Amygdala (tissue), 56 donors: ENCODE measurements at regions not wholly inside any gene's neighbourhood (a gene's known extent, or its start where the extent isn't known, plus 50 kb on each side); places are given as distances from the start of the nearest gene placed in this dataset.
"Not testable (repeated sequence)": the region's sequence is repeated elsewhere in the genome, so short reads cannot be mapped to it uniquely, and the experiment has no call there.

Experiments
- DNase-seq, 56 donors: peaks; one replicate each; lab custom pipeline; 2025; lab: John Stamatoyannopoulos, UW

DNA sequence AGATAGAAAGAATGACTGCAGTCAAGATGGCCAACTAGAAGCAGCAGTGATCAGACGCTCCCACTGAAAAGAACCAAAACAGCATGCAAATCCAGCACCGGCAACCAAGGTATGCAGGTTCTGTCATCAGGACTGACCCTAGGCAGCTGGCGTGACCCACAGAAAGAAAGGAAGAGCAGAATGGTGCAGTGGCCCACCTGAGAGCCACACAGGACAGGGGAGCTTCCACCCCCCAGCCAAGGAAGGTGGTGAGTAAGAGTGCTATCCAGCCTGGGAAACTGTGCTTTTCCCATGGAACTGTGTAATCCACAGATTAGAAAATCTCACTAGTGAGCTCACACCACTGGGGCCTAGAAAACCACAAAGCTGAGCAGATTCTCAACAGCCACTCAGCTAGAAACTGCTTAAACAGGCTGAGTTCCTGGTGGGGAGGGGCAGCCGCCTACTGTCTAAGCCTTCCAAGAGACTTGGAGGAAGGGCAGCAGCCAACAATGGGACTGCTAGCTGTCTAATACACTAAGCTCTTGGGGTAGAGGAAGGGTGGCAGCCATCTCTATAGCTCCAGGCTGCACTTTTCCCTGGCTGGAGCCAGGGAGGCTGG, 127.9 kb downstream of the EVA1A start:
- no peak for DNase-seq

- no peak for DNase-seq
These were observed 129.0 kb downstream of the EVA1A start for GRCh38 chr2:75431763-75432162.

GRCh38 chr2:75431276-75431675, 129.5 kb downstream of the EVA1A start:
- no peak for DNase-seq

- DNase-seq: not testable (repeated sequence)
These were observed 130.3 kb downstream of the EVA1A start for GRCh38 chr2:75430449-75430848.

DNA sequence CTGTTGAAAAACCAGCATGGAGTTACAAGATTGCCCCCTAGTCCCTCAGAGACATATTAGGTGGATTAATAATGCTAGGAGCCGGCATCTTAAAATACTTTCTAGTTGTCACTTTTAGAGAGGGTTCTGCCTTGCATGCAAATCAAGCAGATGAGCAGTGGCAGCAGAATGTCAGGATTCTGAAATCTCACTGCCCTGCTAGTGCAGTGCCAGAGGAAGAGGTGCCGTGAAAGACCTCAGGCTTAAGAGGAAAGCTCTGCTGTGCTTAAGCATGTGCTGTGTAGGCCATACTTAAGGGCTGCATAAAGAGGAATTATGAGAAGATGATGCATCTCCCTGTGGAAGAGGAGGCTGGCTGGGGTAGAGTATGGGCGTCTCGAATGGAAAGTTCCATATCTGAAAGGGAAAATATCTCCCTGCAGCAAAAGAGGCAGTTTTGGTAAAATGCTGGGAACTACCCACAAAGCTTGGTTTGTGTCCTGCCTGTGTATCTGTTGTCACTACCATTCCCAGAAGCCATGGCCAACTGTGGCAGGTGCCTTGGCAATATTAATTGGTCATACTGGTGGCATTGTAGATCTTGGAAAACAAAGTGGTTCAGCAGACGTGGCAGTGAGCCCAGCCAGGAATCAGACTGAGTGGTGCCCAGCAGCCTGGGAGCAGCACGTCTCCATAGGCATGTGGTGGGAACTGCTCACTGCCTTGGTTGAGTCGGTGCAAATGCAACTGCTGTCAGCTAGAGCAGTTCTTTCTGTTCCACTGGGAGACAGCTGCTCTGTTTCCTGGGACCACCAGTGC, 131.9 kb downstream of the EVA1A start:
- peak in 23 of 56 donors; percentile 1 to 53 (median 9) for DNase-seq

DNA sequence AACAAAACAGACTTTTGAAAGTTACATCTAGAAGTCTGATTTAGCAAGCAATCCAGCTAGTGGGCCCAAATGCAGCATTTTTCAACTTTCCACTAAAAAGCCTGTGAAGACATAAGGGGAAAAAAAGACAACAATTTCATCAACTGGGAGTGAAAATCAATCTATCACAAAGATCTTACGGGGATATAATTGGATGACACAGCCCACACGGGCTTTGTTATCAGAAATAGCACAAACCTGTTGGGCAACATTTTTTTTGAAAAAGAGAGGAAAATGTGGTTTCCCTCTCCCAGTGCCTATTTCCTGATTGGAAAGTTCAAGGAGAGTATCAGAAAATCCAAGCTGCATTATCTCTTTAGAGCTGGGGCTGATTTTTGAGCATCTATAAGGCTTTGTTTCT, 132.7 kb downstream of the EVA1A start:
- no peak for DNase-seq

DNA sequence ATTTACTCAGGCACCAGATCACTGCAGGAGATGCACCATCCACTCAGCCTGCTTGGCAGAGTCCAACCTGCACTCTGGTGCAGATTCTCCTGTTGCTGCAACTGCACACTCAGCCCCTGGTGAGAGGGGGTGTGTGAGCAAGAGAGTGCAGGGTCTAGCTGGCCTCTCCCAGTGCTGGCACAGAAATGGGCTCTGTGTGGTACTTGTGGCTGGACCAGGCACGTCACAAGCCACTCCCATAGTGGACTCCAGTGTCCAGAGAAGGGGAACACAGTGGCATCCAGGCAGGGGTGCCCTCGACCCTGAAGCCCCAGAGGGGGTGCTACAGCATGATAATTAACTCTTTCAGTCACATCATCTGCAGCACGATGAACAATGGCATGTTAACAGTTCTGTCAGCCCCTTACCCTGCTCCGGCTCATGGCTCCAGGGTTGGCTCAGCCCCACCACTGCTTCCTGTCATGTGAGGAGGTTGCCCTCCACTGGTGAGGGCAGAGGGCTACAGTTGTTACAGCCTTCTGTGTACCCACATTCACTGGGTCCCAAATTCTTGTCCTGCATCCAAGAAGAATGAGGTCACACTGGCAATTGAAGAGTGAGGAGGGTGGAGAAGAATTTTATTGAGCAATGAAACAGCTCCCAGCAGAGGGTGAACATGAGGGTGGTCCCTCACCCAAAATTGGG, 135.7 kb downstream of the EVA1A start:
- DNase-seq: no peak

GRCh38 chr2:75421986-75422385, 138.8 kb downstream of the EVA1A start:
- peak in 1 of 56 donors; percentile 24 for DNase-seq

- no peak for DNase-seq
These were observed 144.1 kb downstream of the EVA1A start for GRCh38 chr2:75416420-75417342.

- DNase-seq: no peak
These were observed 145.0 kb downstream of the EVA1A start for GRCh38 chr2:75415731-75416130.

DNA sequence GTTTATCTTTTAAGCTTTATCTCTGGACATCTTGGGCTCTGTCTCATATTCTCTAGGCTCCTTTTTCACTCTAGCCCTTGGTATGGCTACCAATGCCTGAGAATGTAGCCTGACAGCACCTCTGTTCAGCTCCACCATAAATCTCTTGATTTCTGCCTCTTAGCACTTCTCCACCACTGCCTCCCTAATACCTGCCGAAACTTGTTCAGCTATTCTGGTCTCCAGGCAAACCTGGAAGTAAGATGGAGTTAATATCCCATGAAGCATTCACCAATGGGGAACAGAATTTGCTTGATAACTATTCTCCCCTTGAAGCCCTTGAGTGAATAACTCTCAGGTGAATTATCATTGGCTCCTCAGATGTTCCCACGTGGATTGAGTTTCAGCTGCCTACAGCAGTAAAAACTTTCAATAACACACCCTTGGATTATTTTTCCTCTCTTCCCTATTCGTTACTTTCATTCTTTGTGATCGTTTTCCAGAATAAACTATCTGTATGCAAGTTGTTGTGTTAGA, 145.6 kb downstream of the EVA1A start:
- no peak for DNase-seq

DNA sequence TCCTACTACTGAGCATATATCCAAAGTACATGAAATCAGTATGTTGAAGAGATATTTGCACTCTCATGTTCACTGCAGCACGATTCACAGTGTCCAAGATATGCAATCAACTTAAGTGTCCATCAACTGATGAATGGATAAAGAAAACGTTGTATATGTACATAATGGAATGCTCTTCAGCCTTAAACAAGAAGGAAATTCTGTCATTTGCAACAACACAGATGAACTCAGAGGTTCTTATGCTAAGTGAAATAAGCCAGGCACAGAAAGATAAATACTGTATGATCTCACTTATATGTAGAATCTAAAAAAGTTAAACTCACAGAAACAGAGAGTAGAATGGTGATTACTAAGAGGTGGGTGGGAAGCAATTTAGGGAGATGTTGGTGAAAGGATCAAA, 149.2 kb downstream of the EVA1A start:
- no peak for DNase-seq

DNA sequence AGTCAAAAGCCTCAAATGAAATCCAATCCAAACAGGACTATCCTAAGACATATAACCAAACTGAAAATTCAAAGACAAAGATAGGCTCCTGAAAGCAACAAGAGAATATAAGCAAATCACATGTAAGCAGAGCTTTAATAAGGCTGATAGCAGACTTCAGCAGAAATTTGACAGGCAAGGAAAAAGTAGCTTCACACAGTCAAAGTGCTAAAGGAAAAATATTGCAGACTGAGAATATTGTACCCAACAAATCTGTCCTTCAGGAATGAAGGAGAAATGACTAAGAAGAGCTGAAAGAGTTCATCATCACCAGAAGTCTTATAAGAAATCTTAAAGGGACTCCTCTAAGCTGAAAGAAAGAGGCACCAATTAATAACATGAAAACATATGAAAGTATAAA, 150.0 kb downstream of the EVA1A start:
- no peak for DNase-seq

- DNase-seq: no peak
These were observed 152.0 kb downstream of the EVA1A start for GRCh38 chr2:75408771-75409170.

DNA sequence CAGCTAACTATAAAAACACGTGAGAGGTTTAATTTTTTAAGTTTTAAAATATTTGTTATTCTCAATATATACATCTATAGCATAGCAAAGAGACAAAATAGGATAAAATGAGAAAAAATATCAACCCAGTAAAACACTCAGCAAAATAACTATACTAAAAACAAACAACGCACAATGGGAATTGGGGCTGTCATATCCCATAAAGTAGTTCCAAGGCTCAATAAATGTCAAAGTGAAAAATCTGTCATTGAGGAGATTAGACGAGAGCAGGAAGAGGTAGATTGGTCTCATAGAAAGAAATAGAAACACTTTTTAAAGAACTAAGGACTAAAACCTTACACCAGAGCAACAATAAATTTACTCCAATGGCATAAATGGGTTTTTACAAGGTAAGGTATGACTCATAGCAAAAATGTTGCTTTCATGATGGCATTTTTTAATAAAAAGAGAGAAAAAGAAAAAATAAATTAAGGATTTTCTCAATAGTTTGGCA, 153.7 kb downstream of the EVA1A start:
- DNase-seq: no peak

DNA sequence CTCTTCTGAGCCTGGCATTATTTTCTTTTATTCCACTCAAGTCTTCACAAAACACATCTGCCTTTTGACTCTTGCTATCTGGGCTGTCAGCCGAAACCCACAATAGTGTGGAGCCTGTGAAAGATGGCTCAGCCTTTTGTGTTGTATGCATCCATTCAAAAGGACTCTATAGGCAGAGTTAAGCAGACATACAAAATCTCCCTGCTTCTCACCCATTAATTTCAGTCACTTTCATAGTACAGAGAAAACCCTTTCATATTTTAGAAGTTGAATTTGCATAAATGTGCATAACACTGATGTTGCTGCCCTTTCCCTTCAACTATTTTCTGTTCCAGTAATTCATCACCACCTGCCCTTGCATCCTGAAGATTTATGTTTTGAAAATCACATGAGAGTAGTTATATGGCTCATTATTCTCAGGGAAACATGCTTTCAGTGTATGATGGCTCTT, 154.6 kb downstream of the EVA1A start:
- DNase-seq: no peak

- no peak for DNase-seq
These were observed 155.7 kb downstream of the EVA1A start for GRCh38 chr2:75405000-75405399.

DNA sequence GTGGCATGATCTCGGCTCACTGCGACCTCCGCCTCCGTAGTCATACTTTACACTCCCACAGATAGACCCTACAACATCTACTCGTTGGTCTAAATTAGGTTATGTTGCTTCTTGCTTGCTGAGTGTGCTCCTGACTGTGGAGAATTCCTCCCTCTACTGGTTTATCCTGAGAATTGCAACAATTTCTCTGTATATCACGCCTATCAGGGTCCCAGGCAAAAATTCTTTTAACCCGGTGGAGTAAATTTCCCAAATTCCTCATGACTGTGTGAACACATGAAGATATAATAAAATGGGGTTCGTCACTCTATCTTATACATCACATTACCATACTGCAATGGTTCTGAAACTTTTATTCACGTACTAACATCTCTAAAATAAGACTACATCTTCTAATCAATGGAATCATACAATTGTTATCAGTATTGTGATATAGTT, 156.7 kb downstream of the EVA1A start:
- DNase-seq: peak in 1 of 56 donors; percentile 14

GRCh38 chr2:75396314-75396713, 164.4 kb downstream of the EVA1A start:
- no peak for DNase-seq

DNA sequence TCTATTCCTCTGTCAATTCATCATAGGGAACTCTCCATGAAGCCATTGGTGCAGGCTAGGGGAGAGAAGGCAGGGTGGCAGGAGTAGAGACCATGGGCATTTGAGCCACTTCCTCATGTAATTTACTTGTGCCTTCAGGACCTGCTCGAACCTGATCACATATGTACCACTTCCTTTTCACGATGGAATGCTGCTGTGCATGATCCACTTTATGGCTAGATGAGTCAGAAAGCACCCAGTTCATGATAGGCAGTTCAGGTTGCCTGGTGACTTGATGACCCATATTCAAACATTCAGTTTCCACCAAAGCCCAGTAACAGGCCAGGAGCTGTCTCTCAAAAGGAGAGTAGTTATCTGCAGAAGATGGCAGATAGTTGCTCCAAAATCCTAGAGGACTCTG, 166.0 kb downstream of the EVA1A start:
- DNase-seq: not testable (repeated sequence)
